Sciatic nerve (tissue), 2 donors: ENCODE measurements at regions not wholly inside any gene's neighbourhood (a gene's known extent, or its start where the extent isn't known, plus 50 kb on each side); places are given as distances from the start of the nearest gene placed in this dataset.

ENCODE experiments used
- ATAC-seq: fragments of 200-7000 bp; cut with Tn5 transposase; one replicate; pipeline ENCODE4 v1.9.1; 2020; ENCODE audit warnings: mild to moderate bottlenecking, moderate library complexity
- DNase-seq: peaks from one replicate; pipeline ENCODE4 v3.0.0-alpha.2; 2020; ENCODE audit warnings: low spot score
- intact Hi-C: fragments of 100-400 bp; cut with DNase I; formaldehyde crosslinking; loops from one replicate; pipeline ENCODE4 v1.14.2; 2022
- donor health status: DM: no; HTN: no; CAD: no.
- donor health status: DM: no; HTN: no; CAD: no.

GRCh38 chr6:140319209-140319608, 944.8 kb upstream of the CITED2 start:
- DNase-seq (no peak), ATAC-seq (peak; percentile 57)
- intact Hi-C loops = no loop called here

GRCh38 chr6:140318408-140318807, 944.0 kb upstream of the CITED2 start:
- intact Hi-C loops = no loop called here
- no peak for ATAC-seq
- DNase-seq = no peak

GRCh38 chr6:140317950-140318349, 943.5 kb upstream of the CITED2 start:
- intact Hi-C loops = no loop called here
- ATAC-seq (no peak), DNase-seq (no peak)

GRCh38 chr6:140316966-140317365, 942.5 kb upstream of the CITED2 start:
- DNase-seq (no peak), ATAC-seq (no peak)
- intact Hi-C loops = no loop called here

- no peak for ATAC-seq
- intact Hi-C loops = no loop called here
- no peak for DNase-seq
Measured at GRCh38 chr6:140314682-140315081, 940.2 kb upstream of the CITED2 start.

GRCh38 chr6:140311146-140311545, 936.7 kb upstream of the CITED2 start:
- intact Hi-C loops = no loop called here
- ATAC-seq (no peak), DNase-seq (no peak)

GRCh38 chr6:140303218-140303949, 928.9 kb upstream of the CITED2 start:
- no peak for ATAC-seq
- intact Hi-C loops = no loop called here
- no peak for DNase-seq

GRCh38 chr6:140300331-140300730, 925.9 kb upstream of the CITED2 start:
- ATAC-seq (no peak), DNase-seq (no peak)
- intact Hi-C loops = no loop called here

GRCh38 chr6:140289186-140289585, 914.7 kb upstream of the CITED2 start:
- DNase-seq = no peak
- ATAC-seq = no peak
- intact Hi-C loops = no loop called here

- no peak for DNase-seq
- ATAC-seq = no peak
- intact Hi-C loops = no loop called here
Measured at GRCh38 chr6:140285998-140286690, 911.7 kb upstream of the CITED2 start.

- no peak for DNase-seq
- ATAC-seq = peak; percentile 89
- intact Hi-C loops = no loop called here
Measured at GRCh38 chr6:140285471-140285870, 911.0 kb upstream of the CITED2 start.

- DNase-seq = no peak
- ATAC-seq = no peak
- intact Hi-C loops = no loop called here
Measured at GRCh38 chr6:140284871-140285270, 910.4 kb upstream of the CITED2 start.

GRCh38 chr6:140283197-140283596, 908.7 kb upstream of the CITED2 start:
- no peak for DNase-seq

GRCh38 chr6:140281767-140282166, 907.3 kb upstream of the CITED2 start:
- intact Hi-C loops = no loop called here
- DNase-seq = no peak
- ATAC-seq = no peak

More at GRCh38 chr6:140283197-140283596, 908.7 kb upstream of the CITED2 start:
- ATAC-seq = no peak
- intact Hi-C loops = no loop called here

GRCh38 chr6:140281236-140281635, 906.8 kb upstream of the CITED2 start:
- intact Hi-C loops = no loop called here
- ATAC-seq (no peak), DNase-seq (no peak)

- intact Hi-C loops = no loop called here
- DNase-seq (no peak), ATAC-seq (no peak)
Measured at GRCh38 chr6:140276719-140277118, 902.3 kb upstream of the CITED2 start.

- DNase-seq (no peak), ATAC-seq (no peak)
- intact Hi-C loops = no loop called here
Measured at GRCh38 chr6:140276133-140276532, 901.7 kb upstream of the CITED2 start.

- intact Hi-C loops = no loop called here
- DNase-seq = no peak
- ATAC-seq = no peak
Measured at GRCh38 chr6:140275725-140276124, 901.3 kb upstream of the CITED2 start.

GRCh38 chr6:140274548-140274947, 900.1 kb upstream of the CITED2 start:
- no peak for ATAC-seq
- intact Hi-C loops = no loop called here
- no peak for DNase-seq

- intact Hi-C loops = no loop called here
- DNase-seq (no peak), ATAC-seq (peak; percentile 60)
Measured at GRCh38 chr6:140271759-140272377, 897.4 kb upstream of the CITED2 start.
